Naive thymus-derived CD4-positive, alpha-beta T cell (primary cell): ENCODE measurements at regions not wholly inside any gene's neighbourhood (a gene's known extent, or its start where the extent isn't known, plus 50 kb on each side); places are given as distances from the start of the nearest gene placed in this dataset.

Experiments used
- ATAC-seq: fragments of 150-1000 bp; cut with Tn5 transposase; 2 replicates; pipeline ENCODE4 v1.10.0; 2021; ENCODE audit warnings: mild to moderate bottlenecking, moderate library complexity
- CTCF ChIA-PET: fragments of 350-600 bp; sonication (Branson Sonifier 250); formaldehyde crosslinking; loops from one replicate; lab custom pipeline; 2021; ENCODE audit warnings: antibody characterized with exemption; lab: Charles Lee
- POLR2A ChIA-PET: fragments of 350-600 bp; sonication (Branson Sonifier 250); formaldehyde crosslinking; loops from one replicate; lab custom pipeline; 2021; ENCODE audit warnings: antibody characterized with exemption, inconsistent platforms; lab: Charles Lee
- DNase-seq, 9 donors: peaks; one replicate each; pipeline versions ENCODE4 v3.0.0 to v3.0.0-alpha.2; 2020 to 2022; ENCODE audit warnings: mixed read lengths in 1 of 9
- H3K27ac ChIP-seq: one replicate; pipeline ENCODE4 v1.7.0; 2013; ENCODE audit warnings: mild to moderate bottlenecking, low read depth, low read length, moderate library complexity
- H3K27me3 ChIP-seq, 2 donors: one replicate each; pipeline ENCODE4 v1.7.0; 2013; ENCODE audit warnings: low read length in 2 of 2, mild to moderate bottlenecking in 2 of 2, moderate library complexity in 2 of 2; ENCODE audit not compliant: control insufficient read depth in 2 of 2, insufficient read depth in 2 of 2
- H3K36me3 ChIP-seq, 3 experiments: 1 replicate in 2 of 3; 2 replicates in 1 of 3; pipeline ENCODE4 v1.7.0; 2013; ENCODE audit warnings: low read length in 3 of 3, mild to moderate bottlenecking in 3 of 3, moderate library complexity in 1 of 3; ENCODE audit not compliant: insufficient read depth in 3 of 3, control insufficient read depth in 2 of 3
- H3K4me1 ChIP-seq, 2 donors: one replicate each; pipeline ENCODE4 v1.7.0; 2013; ENCODE audit warnings: low read length in 2 of 2, mild to moderate bottlenecking in 2 of 2, moderate library complexity in 1 of 2; ENCODE audit not compliant: control insufficient read depth in 2 of 2, insufficient read depth in 2 of 2
- H3K4me3 ChIP-seq: 2 replicates; pipeline ENCODE4 v1.7.0; 2013; ENCODE audit warnings: mild to moderate bottlenecking, low read length
- H3K9me3 ChIP-seq, 3 experiments: 1 replicate in 2 of 3; 2 replicates in 1 of 3; pipeline ENCODE4 v1.7.0; 2013; ENCODE audit warnings: low read length in 3 of 3; ENCODE audit not compliant: control insufficient read depth in 2 of 3
- H3K27ac Mint-ChIP-seq, 9 donors: one replicate each; pipeline ENCODE4 v1.8.0; 2020 to 2022; ENCODE audit warnings: mixed read lengths in 9 of 9, mild to moderate bottlenecking in 8 of 9, moderate library complexity in 5 of 9, inconsistent platforms in 2 of 9
- H3K27me3 Mint-ChIP-seq, 5 donors: one replicate each; pipeline ENCODE4 v1.8.0; 2021 to 2022; ENCODE audit warnings: mixed read lengths in 5 of 5, mild to moderate bottlenecking in 1 of 5
- H3K36me3 Mint-ChIP-seq, 5 donors: one replicate each; pipeline ENCODE4 v1.8.0; 2020 to 2022; ENCODE audit warnings: mixed read lengths in 5 of 5, mild to moderate bottlenecking in 3 of 5, inconsistent platforms in 1 of 5
- H3K4me1 Mint-ChIP-seq, 7 donors: one replicate each; pipeline ENCODE4 v1.8.0; 2020 to 2022; ENCODE audit warnings: mixed read lengths in 7 of 7, mild to moderate bottlenecking in 3 of 7, inconsistent platforms in 1 of 7
- H3K4me3 Mint-ChIP-seq, 10 donors: one replicate each; pipeline ENCODE4 v1.8.0; 2020 to 2022; ENCODE audit warnings: mild to moderate bottlenecking in 10 of 10, mixed read lengths in 10 of 10, moderate library complexity in 6 of 10, inconsistent platforms in 2 of 10
- H3K9me3 Mint-ChIP-seq, 11 donors: one replicate each; pipeline ENCODE4 v1.8.0; 2020 to 2022; ENCODE audit warnings: mixed read lengths in 11 of 11, mild to moderate bottlenecking in 4 of 11, inconsistent platforms in 1 of 11, moderate library complexity in 1 of 11
- intact Hi-C, 2 donors: fragments of 100-400 bp; cut with micrococcal nuclease; formaldehyde crosslinking; loops; one replicate each; pipeline ENCODE4 v1.15.1; 2023

GRCh38 chr9:73890685-73891277 lies 606.4 kb upstream of the RORB start:
- H3K27me3 Mint-ChIP-seq: no peaks in the 10 kb centered on the region
- ATAC-seq (no peak), DNase-seq (no peak)
- no peaks in the 10 kb centered on the region for H3K27me3 ChIP-seq
- H3K4me1 ChIP-seq: no peaks in the 10 kb centered on the region
- intact Hi-C loops: no loop called here
- H3K4me3 Mint-ChIP-seq: no peak overlapping the region
- H3K4me3 ChIP-seq: no peak overlapping the region
- POLR2A ChIA-PET: no interaction called here
- CTCF ChIA-PET: no interaction called here
- no peak overlapping the region for H3K27ac Mint-ChIP-seq
- H3K36me3 Mint-ChIP-seq: no peaks in the 10 kb centered on the region
- no peaks in the 10 kb centered on the region for H3K4me1 Mint-ChIP-seq
- no peaks in the 10 kb centered on the region for H3K36me3 ChIP-seq
- H3K27ac ChIP-seq: no peak overlapping the region
- peaks cover 0 to 15% (median 4%) of the 10 kb centered on the region in 11 donors for H3K9me3 Mint-ChIP-seq
- H3K9me3 ChIP-seq: no peaks in the 10 kb centered on the region

- no peak overlapping the region for H3K27ac ChIP-seq
- H3K27me3 ChIP-seq: no peaks in the 10 kb centered on the region
- Mint-ChIP-seq H3K4me3 (no peak overlapping the region), H3K4me1 (no peaks in the 10 kb centered on the region), H3K9me3 (peaks cover 0 to 7% (median 4%) of the 10 kb centered on the region in 11 donors), H3K27me3 (no peaks in the 10 kb centered on the region), H3K27ac (no peak overlapping the region), H3K36me3 (no peaks in the 10 kb centered on the region)
- no peaks in the 10 kb centered on the region for H3K9me3 ChIP-seq
- ATAC-seq (no peak), DNase-seq (no peak)
- no peaks in the 10 kb centered on the region for H3K4me1 ChIP-seq
- H3K36me3 ChIP-seq: no peaks in the 10 kb centered on the region
- ChIA-PET POLR2A (no interaction called here), CTCF (no interaction called here)
- no peak overlapping the region for H3K4me3 ChIP-seq
- intact Hi-C loops: no loop called here
Observed at GRCh38 chr9:73892335-73892734, 604.8 kb upstream of the RORB start.

GRCh38 chr9:73893230-73893629 lies 603.9 kb upstream of the RORB start:
- H3K36me3 Mint-ChIP-seq: no peaks in the 10 kb centered on the region
- Histone ChIP-seq H3K4me3 (no peak overlapping the region), H3K9me3 (no peaks in the 10 kb centered on the region), H3K4me1 (no peaks in the 10 kb centered on the region), H3K27ac (no peak overlapping the region), H3K36me3 (no peaks in the 10 kb centered on the region), H3K27me3 (no peaks in the 10 kb centered on the region)
- ATAC-seq: no peak
- ChIA-PET CTCF (no interaction called here), POLR2A (no interaction called here)
- intact Hi-C loops: no loop called here
- H3K4me1 Mint-ChIP-seq: no peaks in the 10 kb centered on the region
- DNase-seq: no peak
- no peak overlapping the region for H3K27ac Mint-ChIP-seq
- no peak overlapping the region for H3K4me3 Mint-ChIP-seq
- H3K9me3 Mint-ChIP-seq: peaks cover 0 to 13% (median 0%) of the 10 kb centered on the region in 11 donors
- H3K27me3 Mint-ChIP-seq: no peaks in the 10 kb centered on the region

- H3K9me3 ChIP-seq: no peaks in the 10 kb centered on the region
- no peak overlapping the region for H3K4me3 Mint-ChIP-seq
- no peaks in the 10 kb centered on the region for H3K36me3 Mint-ChIP-seq
- ChIA-PET POLR2A (no interaction called here), CTCF (no interaction called here)
- H3K27ac ChIP-seq: no peak overlapping the region
- ATAC-seq: no peak
- peaks cover 0 to 18% (median 4%) of the 10 kb centered on the region in 11 donors for H3K9me3 Mint-ChIP-seq
- H3K27ac Mint-ChIP-seq: no peak overlapping the region
- no peaks in the 10 kb centered on the region for H3K27me3 Mint-ChIP-seq
- H3K27me3 ChIP-seq: no peaks in the 10 kb centered on the region
- no peaks in the 10 kb centered on the region for H3K4me1 ChIP-seq
- H3K36me3 ChIP-seq: no peaks in the 10 kb centered on the region
- H3K4me3 ChIP-seq: no peak overlapping the region
- no peaks in the 10 kb centered on the region for H3K4me1 Mint-ChIP-seq
- intact Hi-C loops: no loop called here
- DNase-seq: no peak
Observed at GRCh38 chr9:73896061-73896460, 601.1 kb upstream of the RORB start.

- DNase-seq (no peak), ATAC-seq (no peak)
- Histone ChIP-seq H3K27me3 (no peaks in the 10 kb centered on the region), H3K4me3 (no peak overlapping the region), H3K36me3 (no peaks in the 10 kb centered on the region), H3K4me1 (no peaks in the 10 kb centered on the region), H3K27ac (no peak overlapping the region), H3K9me3 (no peaks in the 10 kb centered on the region)
- Mint-ChIP-seq H3K27me3 (no peaks in the 10 kb centered on the region), H3K4me3 (no peak overlapping the region), H3K4me1 (no peaks in the 10 kb centered on the region), H3K36me3 (no peaks in the 10 kb centered on the region), H3K27ac (no peak overlapping the region), H3K9me3 (peaks cover 0 to 12% (median 1%) of the 10 kb centered on the region in 11 donors)
- CTCF ChIA-PET: no interaction called here
- intact Hi-C loops: no loop called here
- POLR2A ChIA-PET: no interaction called here
Observed at GRCh38 chr9:73906671-73907070, 590.5 kb upstream of the RORB start.

- ATAC-seq (no peak), DNase-seq (no peak)
- Histone ChIP-seq H3K9me3 (no peaks in the 10 kb centered on the region), H3K4me3 (no peak overlapping the region), H3K27ac (no peak overlapping the region), H3K36me3 (no peaks in the 10 kb centered on the region), H3K4me1 (no peaks in the 10 kb centered on the region), H3K27me3 (no peaks in the 10 kb centered on the region)
- peaks cover 0 to 8% (median 0%) of the 10 kb centered on the region in 11 donors for H3K9me3 Mint-ChIP-seq
- no peaks in the 10 kb centered on the region for H3K27me3 Mint-ChIP-seq
- intact Hi-C loops: no loop called here
- no peaks in the 10 kb centered on the region for H3K4me1 Mint-ChIP-seq
- H3K36me3 Mint-ChIP-seq: no peaks in the 10 kb centered on the region
- no peak overlapping the region for H3K27ac Mint-ChIP-seq
- POLR2A ChIA-PET: no interaction called here
- CTCF ChIA-PET: no interaction called here
- no peak overlapping the region for H3K4me3 Mint-ChIP-seq
Observed at GRCh38 chr9:73911804-73912203, 585.3 kb upstream of the RORB start.

GRCh38 chr9:73916016-73916673 lies 581.0 kb upstream of the RORB start:
- no peaks in the 10 kb centered on the region for H3K27me3 ChIP-seq
- H3K4me3 Mint-ChIP-seq: no peak overlapping the region
- no peaks in the 10 kb centered on the region for H3K4me1 Mint-ChIP-seq
- H3K9me3 Mint-ChIP-seq: peaks cover 0 to 4% (median 0%) of the 10 kb centered on the region in 11 donors
- intact Hi-C loops: no loop called here
- H3K9me3 ChIP-seq: no peaks in the 10 kb centered on the region
- no peak for ATAC-seq
- no peak overlapping the region for H3K27ac Mint-ChIP-seq
- H3K4me1 ChIP-seq: no peaks in the 10 kb centered on the region
- no peaks in the 10 kb centered on the region for H3K36me3 ChIP-seq
- H3K4me3 ChIP-seq: no peak overlapping the region
- POLR2A ChIA-PET: no interaction called here
- no peaks in the 10 kb centered on the region for H3K36me3 Mint-ChIP-seq
- CTCF ChIA-PET: no interaction called here
- H3K27me3 Mint-ChIP-seq: no peaks in the 10 kb centered on the region
- no peak overlapping the region for H3K27ac ChIP-seq
- no peak for DNase-seq
